ENCODE measurements at regions not wholly inside any gene's neighbourhood (a gene's known extent, or its start where the extent isn't known, plus 50 kb on each side); places are given as distances from the start of the nearest gene placed in this dataset.
"Not testable (repeated sequence)": the region's sequence is repeated elsewhere in the genome, so short reads cannot be mapped to it uniquely, and the experiment has no call there.

GRCh38 chr5:167381457-167381856, 910.0 kb upstream of the WWC1 start:
- no peak overlapping the region for H3K4me3 ChIP-seq (ENCODE audit: insufficient read depth, low read length, poor library complexity, severe bottlenecking)
- H3K9me2 ChIP-seq (replicated peaks; ENCODE audit: insufficient read depth, low read length) = no peaks in the 10 kb centered on the region; the same call in none of the 2 replicates
- no peaks in the 10 kb centered on the region for H3K27me3 ChIP-seq (ENCODE audit: low read length)
- no peak overlapping the region for H3K27ac ChIP-seq (ENCODE audit: low read depth, low read length)
- H3K36me3 ChIP-seq (ENCODE audit: low read length) = no peaks in the 10 kb centered on the region
- H3K9ac ChIP-seq (ENCODE audit: low read length) = no peak overlapping the region
- no peak overlapping the region for H3K4me2 ChIP-seq (ENCODE audit: low read depth, low read length, poor library complexity, severe bottlenecking)
- H2AFZ ChIP-seq (ENCODE audit: low read depth, low read length, severe bottlenecking) = no peak overlapping the region
- no peaks in the 10 kb centered on the region for H3F3A ChIP-seq (ENCODE audit: insufficient read depth)
- H4K20me1 ChIP-seq (ENCODE audit: low read depth, low read length) = no peaks in the 10 kb centered on the region
- H3K9me3 ChIP-seq (ENCODE audit: insufficient read depth, low read length) = no peaks in the 10 kb centered on the region
- no peaks in the 10 kb centered on the region for H3K79me2 ChIP-seq (ENCODE audit: insufficient read depth, low read length)
- TF ChIP-seq EZH2phosphoT487 (conservative IDR thresholded peaks at IDR 0.05; ENCODE audit: low read length) (no peak), CTCF (IDR thresholded peaks at IDR 0.05; ENCODE audit: insufficient read depth, low read length, poor library complexity, severe bottlenecking) (no peak)

DNA sequence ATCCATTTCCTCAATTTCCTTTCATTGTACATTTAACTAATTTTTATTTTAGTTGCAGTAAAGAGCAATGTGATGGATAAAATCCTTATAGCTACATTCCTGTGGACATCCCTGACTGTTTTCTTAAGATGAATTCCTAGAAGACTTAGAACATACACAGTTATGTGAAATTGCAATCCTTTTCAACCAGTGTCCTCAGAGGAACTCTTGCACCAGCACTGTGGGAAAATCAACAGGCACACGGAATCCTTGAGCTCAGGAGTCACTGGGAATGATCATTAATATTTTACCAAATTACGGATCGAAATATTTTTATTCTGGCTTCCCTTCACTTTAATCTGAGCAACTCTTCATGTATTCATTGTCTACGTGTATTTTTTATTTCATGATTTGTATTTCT, 901.9 kb upstream of the WWC1 start:
- no peak overlapping the region for H3K4me3 ChIP-seq (ENCODE audit: insufficient read depth, low read length, poor library complexity, severe bottlenecking)
- no peak overlapping the region for H2AFZ ChIP-seq (ENCODE audit: low read depth, low read length, severe bottlenecking)
- H3K27ac ChIP-seq (ENCODE audit: low read depth, low read length) = no peak overlapping the region
- no peak overlapping the region for H3K9ac ChIP-seq (ENCODE audit: low read length)
- H3K4me2 ChIP-seq (ENCODE audit: low read depth, low read length, poor library complexity, severe bottlenecking) = no peak overlapping the region
- no peaks in the 10 kb centered on the region for H3K9me3 ChIP-seq (ENCODE audit: insufficient read depth, low read length)
- H4K20me1 ChIP-seq (ENCODE audit: low read depth, low read length) = no peaks in the 10 kb centered on the region
- H3F3A ChIP-seq (ENCODE audit: insufficient read depth) = no peaks in the 10 kb centered on the region
- no peaks in the 10 kb centered on the region for H3K9me2 ChIP-seq (replicated peaks; ENCODE audit: insufficient read depth, low read length)
- no peaks in the 10 kb centered on the region for H3K36me3 ChIP-seq (ENCODE audit: low read length)
- no peak for TF ChIP-seq CTCF (IDR thresholded peaks at IDR 0.05; ENCODE audit: insufficient read depth, low read length, poor library complexity, severe bottlenecking)
- no peak for TF ChIP-seq EZH2phosphoT487 (conservative IDR thresholded peaks at IDR 0.05; ENCODE audit: low read length)
- no peaks in the 10 kb centered on the region for H3K79me2 ChIP-seq (ENCODE audit: insufficient read depth, low read length)
- H3K27me3 ChIP-seq (ENCODE audit: low read length) = no peaks in the 10 kb centered on the region

- H3K27ac ChIP-seq (ENCODE audit: low read depth, low read length); H4K20me1 ChIP-seq (ENCODE audit: low read depth, low read length); H3K4me2 ChIP-seq (ENCODE audit: low read depth, low read length, poor library complexity, severe bottlenecking); H3K9ac ChIP-seq (ENCODE audit: low read length); H3F3A ChIP-seq (ENCODE audit: insufficient read depth); H2AFZ ChIP-seq (ENCODE audit: low read depth, low read length, severe bottlenecking); H3K79me2 ChIP-seq (ENCODE audit: insufficient read depth, low read length); H3K36me3 ChIP-seq (ENCODE audit: low read length); H3K4me3 ChIP-seq (ENCODE audit: insufficient read depth, low read length, poor library complexity, severe bottlenecking); H3K9me3 ChIP-seq (ENCODE audit: insufficient read depth, low read length); H3K27me3 ChIP-seq (ENCODE audit: low read length); H3K9me2 ChIP-seq (replicated peaks; ENCODE audit: insufficient read depth, low read length): not testable (repeated sequence)
Observed at GRCh38 chr5:167391286-167391685, 900.2 kb upstream of the WWC1 start.

DNA sequence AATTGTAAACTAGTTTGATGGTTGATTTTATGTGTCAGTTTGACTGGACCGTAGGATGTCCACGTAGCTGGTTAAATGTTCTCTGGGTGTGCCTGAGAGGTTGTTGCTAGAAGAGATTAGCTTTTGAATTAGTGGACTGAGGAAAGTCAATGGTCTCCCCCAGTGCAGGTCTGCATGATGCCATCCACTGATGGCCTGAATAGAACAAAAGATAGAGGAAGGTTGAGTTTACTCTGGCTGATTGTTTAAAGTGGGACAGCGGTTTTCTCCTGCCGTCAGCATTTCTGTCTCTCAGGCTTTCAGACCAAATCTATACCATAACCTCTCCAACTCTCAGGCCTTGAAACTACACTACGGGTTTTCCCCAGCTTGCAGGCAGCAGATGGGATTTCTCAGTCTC, 899.2 kb upstream of the WWC1 start:
- no peak overlapping the region for H3K4me2 ChIP-seq (ENCODE audit: low read depth, low read length, poor library complexity, severe bottlenecking)
- no peaks in the 10 kb centered on the region for H3K79me2 ChIP-seq (ENCODE audit: insufficient read depth, low read length)
- H3F3A ChIP-seq (ENCODE audit: insufficient read depth) = no peaks in the 10 kb centered on the region
- H3K27ac ChIP-seq (ENCODE audit: low read depth, low read length) = no peak overlapping the region
- H3K9me2 ChIP-seq (replicated peaks; ENCODE audit: insufficient read depth, low read length) = no peaks in the 10 kb centered on the region
- H3K9me3 ChIP-seq (ENCODE audit: insufficient read depth, low read length) = no peaks in the 10 kb centered on the region
- H3K36me3 ChIP-seq (ENCODE audit: low read length) = no peaks in the 10 kb centered on the region
- no peak for TF ChIP-seq EZH2phosphoT487 (conservative IDR thresholded peaks at IDR 0.05; ENCODE audit: low read length)
- no peak for TF ChIP-seq CTCF (IDR thresholded peaks at IDR 0.05; ENCODE audit: insufficient read depth, low read length, poor library complexity, severe bottlenecking)
- no peak overlapping the region for H2AFZ ChIP-seq (ENCODE audit: low read depth, low read length, severe bottlenecking)
- H3K4me3 ChIP-seq (ENCODE audit: insufficient read depth, low read length, poor library complexity, severe bottlenecking) = no peak overlapping the region
- no peak overlapping the region for H3K9ac ChIP-seq (ENCODE audit: low read length)
- H4K20me1 ChIP-seq (ENCODE audit: low read depth, low read length) = no peaks in the 10 kb centered on the region
- no peaks in the 10 kb centered on the region for H3K27me3 ChIP-seq (ENCODE audit: low read length)

Measured in SU-DHL-6 (cell line).